HCT116 (cell line): ENCODE measurements at regions not wholly inside any gene's neighbourhood (a gene's known extent, or its start where the extent isn't known, plus 50 kb on each side); places are given as distances from the start of the nearest gene placed in this dataset.

Experiments used
- ATAC-seq: fragments of 200-7000 bp; cut with Tn5 transposase; 2 replicates; pipeline ENCODE4 v1.9.1; 2020; ENCODE audit warnings: mild to moderate bottlenecking, moderate library complexity
- BruUV-seq: library from RNA; stranded (reverse); fragments of 400-500 nt; replicated peaks from 2 replicates; lab custom pipeline; 2021; lab: Mats Ljungman, UMichigan
- CTCF ChIA-PET: fragments of 300-600 bp; sonication (Branson Sonifier 250); formaldehyde crosslinking; loops from one replicate; lab custom pipeline; 2021; ENCODE audit warnings: antibody characterized with exemption; lab: Charles Lee
- POLR2A ChIA-PET: fragments of 300-600, 350-600 bp; sonication (Branson Sonifier 250); formaldehyde crosslinking; loops from one replicate; lab custom pipeline; 2021; ENCODE audit warnings: antibody characterized with exemption; lab: Charles Lee
- RAD21 ChIA-PET, 2 experiments: fragments of 300-600 bp; sonication (Branson Sonifier 250); formaldehyde crosslinking; loops; one replicate each; lab custom pipeline; 2023; ENCODE audit warnings: low total read pairs in 2 of 2; ENCODE audit not compliant: uncharacterized antibody in 2 of 2, unreplicated experiment in 2 of 2, low non-redundant PET in 1 of 2; lab: Charles Lee
- DNase-seq: peaks from one replicate; pipeline ENCODE4 v3.0.0-alpha.2; 2010; ENCODE audit warnings: low read depth, low spot score
- H2AFZ ChIP-seq: fragments of 200-600 bp; shearing (Covaris generic), sonication (generic); 2 replicates; pipeline ENCODE4 v1.6.1; 2017; ENCODE audit warnings: low read depth, mixed run types, mixed read lengths, antibody characterized with exemption, low read length; ENCODE audit not compliant: poor library complexity, severe bottlenecking
- H3K27ac ChIP-seq: 2 replicates; pipeline ENCODE4 v1.5.1; 2012; ENCODE audit warnings: low read depth, low read length
- H3K27me3 ChIP-seq: fragments of 200-600 bp; sonication (generic); 2 replicates; pipeline ENCODE4 v1.6.1; 2016; ENCODE audit warnings: mixed run types, low read length, mixed read lengths; ENCODE audit not compliant: insufficient read depth
- H3K36me3 ChIP-seq, 2 experiments: fragments of 200-500 bp in 1 of 2; fragments of 200-600 bp in 1 of 2; sonication (Bioruptor generic) in 1 of 2; sonication (generic) in 1 of 2; 2 replicates each; pipeline versions ENCODE4 v1.5.1 to v1.6.1; 2014 to 2016; ENCODE audit warnings: low read length in 2 of 2, inconsistent platforms in 1 of 2, mixed read lengths in 1 of 2, mixed run types in 1 of 2; ENCODE audit not compliant: insufficient read depth in 2 of 2, control insufficient read depth in 1 of 2
- H3K4me1 ChIP-seq, 2 experiments: fragments of 200-600 bp in 1 of 2; sonication (generic) in 1 of 2; 2 replicates each; pipeline versions ENCODE4 v1.5.1 to v1.6.1; 2012 to 2017; ENCODE audit warnings: low read length in 2 of 2, inconsistent platforms in 1 of 2, mild to moderate bottlenecking in 1 of 2, mixed read lengths in 1 of 2, mixed run types in 1 of 2, moderate library complexity in 1 of 2; ENCODE audit not compliant: insufficient read depth in 2 of 2, control insufficient read depth in 1 of 2
- H3K4me2 ChIP-seq: fragments of 200-600 bp; sonication (generic); 2 replicates; pipeline ENCODE4 v1.6.1; 2017; ENCODE audit warnings: mixed run types, low read length, mixed read lengths
- H3K4me3 ChIP-seq, 2 experiments: fragments of 200-600 bp in 1 of 2; sonication (generic) in 1 of 2; replicated peaks in 1 of 2; 2 replicates each; pipeline ENCODE4 v1.5.1; 2011 to 2016; ENCODE audit warnings: low read length in 2 of 2, control low read depth in 1 of 2, low read depth in 1 of 2, mild to moderate bottlenecking in 1 of 2, mixed read lengths in 1 of 2, mixed run types in 1 of 2
- H3K79me2 ChIP-seq: fragments of 200-600 bp; sonication (generic); 2 replicates; pipeline ENCODE4 v1.6.1; 2017; ENCODE audit warnings: mild to moderate bottlenecking, mixed run types, low read length, moderate library complexity, mixed read lengths; ENCODE audit not compliant: insufficient read depth
- H3K9ac ChIP-seq: fragments of 200-600 bp; sonication (generic); 2 replicates; pipeline ENCODE4 v1.6.1; 2016; ENCODE audit warnings: low read length, mixed read lengths
- H3K9me2 ChIP-seq: fragments of 200-600 bp; sonication (generic), shearing (Covaris generic); 2 replicates; pipeline ENCODE4 v1.6.1; 2017; ENCODE audit warnings: mixed run types, mild to moderate bottlenecking, moderate library complexity; ENCODE audit not compliant: insufficient read depth
- H3K9me3 ChIP-seq, 2 experiments: fragments of 200-500 bp in 1 of 2; fragments of 200-600 bp in 1 of 2; sonication (Bioruptor generic) in 1 of 2; sonication (generic) in 1 of 2; 2 replicates each; pipeline ENCODE4 v1.6.1; 2014 to 2017; ENCODE audit warnings: low read length in 2 of 2, mixed read lengths in 2 of 2, inconsistent platforms in 1 of 2, low read depth in 1 of 2, mild to moderate bottlenecking in 1 of 2, mixed run types in 1 of 2, moderate library complexity in 1 of 2; ENCODE audit not compliant: control insufficient read depth in 1 of 2, insufficient read depth in 1 of 2
- H4K20me1 ChIP-seq: fragments of 200-600 bp; sonication (generic), shearing (Covaris generic); 2 replicates; pipeline ENCODE4 v1.6.1; 2017; ENCODE audit warnings: mixed run types, mild to moderate bottlenecking, moderate library complexity; ENCODE audit not compliant: insufficient read depth
- CEBPB ChIP-seq: IDR thresholded peaks from 2 replicates; pipeline ENCODE4 v1.6.1; 2012; ENCODE audit warnings: low read depth
- EGR1 ChIP-seq: IDR thresholded peaks from 2 replicates; pipeline ENCODE4 v1.6.1; 2012; ENCODE audit warnings: low read depth
- ELF1 ChIP-seq: IDR thresholded peaks from 2 replicates; pipeline ENCODE4 v1.6.1; 2012; ENCODE audit warnings: low read depth, borderline replicate concordance
- EZH2phosphoT487 ChIP-seq: fragments of 200-600 bp; IDR thresholded peaks from 2 replicates; pipeline ENCODE4 v1.6.1; 2018; ENCODE audit warnings: antibody characterized with exemption, borderline replicate concordance
- POLR2A ChIP-seq: IDR thresholded peaks from 2 replicates; pipeline ENCODE4 v1.7.0; 2011; ENCODE audit warnings: borderline replicate concordance; ENCODE audit not compliant: insufficient read depth, insufficient read length; ENCODE audit errors: extremely low read depth
- POLR2AphosphoS5 ChIP-seq: IDR thresholded peaks from 2 replicates; pipeline ENCODE4 v1.6.1; 2011; ENCODE audit warnings: mild to moderate bottlenecking, low read depth, low read length, moderate library complexity
- YY1 ChIP-seq: IDR thresholded peaks from 2 replicates; pipeline ENCODE4 v1.6.1; 2011; ENCODE audit warnings: low read length, low read depth, moderate library complexity, mild to moderate bottlenecking; ENCODE audit not compliant: insufficient replicate concordance; ENCODE audit errors: extremely low read depth
- ZNF274 ChIP-seq: fragments of 200-500 bp; sonication (Bioruptor generic); IDR thresholded peaks from 2 replicates; pipeline ENCODE4 v1.6.1; 2014; ENCODE audit warnings: mild to moderate bottlenecking, low read depth, low read length, inconsistent platforms
- intact Hi-C: fragments of 100-400 bp; cut with micrococcal nuclease; formaldehyde crosslinking; loops from 2 replicates; pipeline ENCODE4 v1.10.0; 2022
- TF ChIP-seq, protein P1 (sequence below): IDR thresholded peaks from 2 replicates; pipeline ENCODE4 v1.6.1; 2011; ENCODE audit warnings: mild to moderate bottlenecking, low read length, moderate library complexity; ENCODE audit not compliant: insufficient replicate concordance; ENCODE audit errors: extremely low read depth
- TF ChIP-seq, protein P2 (sequence below), 3 experiments: fragments of 200-600 bp in 1 of 3; sonication (generic) in 1 of 3; IDR thresholded peaks in 2 of 3; conservative IDR thresholded peaks in 1 of 3; 2 replicates each; pipeline ENCODE4 v1.5.1; 2012 to 2017; ENCODE audit warnings: low read depth in 2 of 3, low read length in 2 of 3, antibody characterized with exemption in 1 of 3, borderline replicate concordance in 1 of 3, control low read depth in 1 of 3, mild to moderate bottlenecking in 1 of 3, mixed read lengths in 1 of 3, mixed run types in 1 of 3, moderate library complexity in 1 of 3; ENCODE audit not compliant: insufficient read depth in 1 of 3
- TF ChIP-seq, protein P3 (sequence below): IDR thresholded peaks from 2 replicates; pipeline ENCODE4 v1.6.1; 2012
- TF ChIP-seq, protein P4 (sequence below): IDR thresholded peaks from 2 replicates; pipeline ENCODE4 v1.6.1; 2012

DNA sequence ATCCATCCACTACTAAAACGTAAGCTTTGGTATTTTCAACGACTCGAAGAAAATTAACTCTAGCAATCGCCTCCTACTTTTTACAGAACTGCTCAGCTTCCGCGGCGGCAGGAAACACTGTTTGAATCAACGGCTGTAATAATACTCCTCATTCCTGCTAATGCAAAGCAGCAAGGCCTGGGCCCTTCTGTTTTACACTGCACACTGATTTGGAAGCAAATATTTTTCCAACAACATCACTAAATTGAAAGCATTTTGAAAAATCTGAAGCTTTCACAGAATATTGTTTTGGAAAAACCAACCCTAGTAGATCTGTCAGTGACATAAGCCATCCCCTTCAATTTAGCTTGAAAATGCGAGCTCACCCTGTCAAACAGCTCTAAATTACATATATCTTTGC is 261.2 kb downstream of the TXNL1 start (continued):
- TF ChIP-seq, protein P1, sequence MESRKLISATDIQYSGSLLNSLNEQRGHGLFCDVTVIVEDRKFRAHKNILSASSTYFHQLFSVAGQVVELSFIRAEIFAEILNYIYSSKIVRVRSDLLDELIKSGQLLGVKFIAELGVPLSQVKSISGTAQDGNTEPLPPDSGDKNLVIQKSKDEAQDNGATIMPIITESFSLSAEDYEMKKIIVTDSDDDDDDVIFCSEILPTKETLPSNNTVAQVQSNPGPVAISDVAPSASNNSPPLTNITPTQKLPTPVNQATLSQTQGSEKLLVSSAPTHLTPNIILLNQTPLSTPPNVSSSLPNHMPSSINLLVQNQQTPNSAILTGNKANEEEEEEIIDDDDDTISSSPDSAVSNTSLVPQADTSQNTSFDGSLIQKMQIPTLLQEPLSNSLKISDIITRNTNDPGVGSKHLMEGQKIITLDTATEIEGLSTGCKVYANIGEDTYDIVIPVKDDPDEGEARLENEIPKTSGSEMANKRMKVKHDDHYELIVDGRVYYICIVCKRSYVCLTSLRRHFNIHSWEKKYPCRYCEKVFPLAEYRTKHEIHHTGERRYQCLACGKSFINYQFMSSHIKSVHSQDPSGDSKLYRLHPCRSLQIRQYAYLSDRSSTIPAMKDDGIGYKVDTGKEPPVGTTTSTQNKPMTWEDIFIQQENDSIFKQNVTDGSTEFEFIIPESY: no peak
- no peak for TF ChIP-seq POLR2AphosphoS5
- no peak for TF ChIP-seq EGR1

DNA sequence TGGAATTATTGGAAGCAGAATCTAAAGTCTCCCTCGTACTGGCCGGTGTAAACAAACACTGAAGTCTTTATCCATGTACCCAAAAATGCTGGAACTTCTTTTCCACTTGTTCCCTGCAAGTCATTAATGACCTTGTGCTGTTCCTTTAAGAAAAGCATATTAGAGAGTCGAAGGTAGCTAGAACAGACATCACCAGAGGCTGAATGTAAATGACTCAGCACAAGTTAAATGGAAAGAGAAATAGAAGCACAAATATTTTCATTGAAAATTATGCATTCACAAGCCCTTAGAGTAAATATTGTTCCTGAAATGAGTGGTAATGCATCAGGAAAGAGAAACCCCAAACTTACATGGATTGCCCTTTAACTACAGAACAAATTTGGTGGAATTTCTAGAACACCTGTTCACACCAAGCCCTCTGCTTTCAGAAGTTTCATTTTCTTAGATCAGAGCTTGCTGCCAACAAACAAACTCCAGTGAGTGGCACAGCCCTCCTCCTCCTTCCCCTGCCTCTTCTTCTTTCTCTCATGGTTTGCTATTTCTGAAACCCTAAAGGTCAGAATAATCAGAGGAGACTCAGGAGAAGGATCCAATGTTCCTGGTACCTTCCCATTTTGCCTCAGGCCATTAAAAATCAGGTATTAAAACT is 264.3 kb downstream of the TXNL1 start:
- Histone ChIP-seq H3K4me1 (no peaks in the 10 kb centered on the region), H3K9me3 (peaks cover 0 to 5% of the 10 kb centered on the region in 2 experiments; a peak in 1 of 4 replicates), H3K4me3 (no peak overlapping the region), H3K4me2 (no peak overlapping the region), H3K79me2 (no peaks in the 10 kb centered on the region), H3K27me3 (no peaks in the 10 kb centered on the region)
- no peak for DNase-seq
- ChIA-PET RAD21 (no interaction called here), CTCF (no interaction called here)
- no peak for TF ChIP-seq POLR2A
- no peak for TF ChIP-seq ELF1
- TF ChIP-seq, all 23 proteins: peak for 0
- POLR2A ChIA-PET: no interaction called here
- ATAC-seq: no peak
- Histone ChIP-seq H2AFZ (no peak overlapping the region), H3K9me2 (no peaks in the 10 kb centered on the region), H4K20me1 (no peaks in the 10 kb centered on the region), H3K27ac (no peak overlapping the region), H3K36me3 (no peaks in the 10 kb centered on the region), H3K9ac (no peak overlapping the region)
- BruUV-seq: no TSS peak
- intact Hi-C loops: no loop called here

DNA sequence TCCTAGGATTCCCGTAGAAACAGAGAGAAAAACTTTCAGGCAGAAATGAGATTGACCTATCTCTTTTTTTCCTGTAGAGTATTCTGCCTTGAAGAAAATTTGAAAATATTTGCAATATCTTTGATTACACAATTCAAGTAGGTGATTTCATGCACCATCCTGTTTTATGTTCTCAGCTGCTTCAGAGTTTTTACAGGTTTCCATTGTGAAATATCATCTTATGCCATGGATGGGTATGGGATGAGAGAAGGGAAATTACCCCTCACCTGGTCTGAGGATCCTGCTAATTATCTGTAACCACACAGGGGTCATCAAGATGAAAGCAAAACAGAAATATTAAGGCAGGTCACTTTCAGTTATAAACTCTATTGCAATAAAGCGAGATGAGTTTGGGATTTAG is 264.8 kb downstream of the TXNL1 start:
- intact Hi-C loops: no loop called here
- no peaks in the 10 kb centered on the region for H3K27me3 ChIP-seq
- POLR2A ChIA-PET: no interaction called here
- no peaks in the 10 kb centered on the region for H4K20me1 ChIP-seq
- no peak overlapping the region for H2AFZ ChIP-seq
- no peaks in the 10 kb centered on the region for H3K9me2 ChIP-seq
- no peak for TF ChIP-seq ZNF274
- TF ChIP-seq, protein P2, sequence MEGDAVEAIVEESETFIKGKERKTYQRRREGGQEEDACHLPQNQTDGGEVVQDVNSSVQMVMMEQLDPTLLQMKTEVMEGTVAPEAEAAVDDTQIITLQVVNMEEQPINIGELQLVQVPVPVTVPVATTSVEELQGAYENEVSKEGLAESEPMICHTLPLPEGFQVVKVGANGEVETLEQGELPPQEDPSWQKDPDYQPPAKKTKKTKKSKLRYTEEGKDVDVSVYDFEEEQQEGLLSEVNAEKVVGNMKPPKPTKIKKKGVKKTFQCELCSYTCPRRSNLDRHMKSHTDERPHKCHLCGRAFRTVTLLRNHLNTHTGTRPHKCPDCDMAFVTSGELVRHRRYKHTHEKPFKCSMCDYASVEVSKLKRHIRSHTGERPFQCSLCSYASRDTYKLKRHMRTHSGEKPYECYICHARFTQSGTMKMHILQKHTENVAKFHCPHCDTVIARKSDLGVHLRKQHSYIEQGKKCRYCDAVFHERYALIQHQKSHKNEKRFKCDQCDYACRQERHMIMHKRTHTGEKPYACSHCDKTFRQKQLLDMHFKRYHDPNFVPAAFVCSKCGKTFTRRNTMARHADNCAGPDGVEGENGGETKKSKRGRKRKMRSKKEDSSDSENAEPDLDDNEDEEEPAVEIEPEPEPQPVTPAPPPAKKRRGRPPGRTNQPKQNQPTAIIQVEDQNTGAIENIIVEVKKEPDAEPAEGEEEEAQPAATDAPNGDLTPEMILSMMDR (IDR thresholded peaks at IDR 0.05 in 2 of 3, conservative IDR thresholded peaks at IDR 0.05 in 1 of 3; ENCODE audit: borderline replicate concordance in 1 of 3, insufficient read depth in 1 of 3, low read depth in 2 of 3, low read length in 2 of 3): no peak
- no peak for TF ChIP-seq CEBPB
- TF ChIP-seq, protein P3, sequence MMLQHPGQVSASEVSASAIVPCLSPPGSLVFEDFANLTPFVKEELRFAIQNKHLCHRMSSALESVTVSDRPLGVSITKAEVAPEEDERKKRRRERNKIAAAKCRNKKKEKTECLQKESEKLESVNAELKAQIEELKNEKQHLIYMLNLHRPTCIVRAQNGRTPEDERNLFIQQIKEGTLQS: no peak
- TF ChIP-seq, protein P4, sequence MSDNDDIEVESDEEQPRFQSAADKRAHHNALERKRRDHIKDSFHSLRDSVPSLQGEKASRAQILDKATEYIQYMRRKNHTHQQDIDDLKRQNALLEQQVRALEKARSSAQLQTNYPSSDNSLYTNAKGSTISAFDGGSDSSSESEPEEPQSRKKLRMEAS: no peak
- TF ChIP-seq EZH2phosphoT487: no peak
- TF ChIP-seq YY1: no peak
- CTCF ChIA-PET: no interaction called here
- ATAC-seq (no peak), DNase-seq (no peak)
- no peak overlapping the region for H3K4me3 ChIP-seq
- no peak overlapping the region for H3K9ac ChIP-seq
- BruUV-seq: no TSS peak
- no peak overlapping the region for H3K4me2 ChIP-seq
- H3K36me3 ChIP-seq: no peaks in the 10 kb centered on the region
- H3K27ac ChIP-seq: no peak overlapping the region
- H3K79me2 ChIP-seq: no peaks in the 10 kb centered on the region
- H3K4me1 ChIP-seq: no peaks in the 10 kb centered on the region
- peaks cover 0 to 5% of the 10 kb centered on the region in 2 experiments; a peak in 1 of 4 replicates for H3K9me3 ChIP-seq
- RAD21 ChIA-PET: no interaction called here
